ENCODE measurements at regions not wholly inside any gene's neighbourhood (a gene's known extent, or its start where the extent isn't known, plus 50 kb on each side); places are given as distances from the start of the nearest gene placed in this dataset.

DNA sequence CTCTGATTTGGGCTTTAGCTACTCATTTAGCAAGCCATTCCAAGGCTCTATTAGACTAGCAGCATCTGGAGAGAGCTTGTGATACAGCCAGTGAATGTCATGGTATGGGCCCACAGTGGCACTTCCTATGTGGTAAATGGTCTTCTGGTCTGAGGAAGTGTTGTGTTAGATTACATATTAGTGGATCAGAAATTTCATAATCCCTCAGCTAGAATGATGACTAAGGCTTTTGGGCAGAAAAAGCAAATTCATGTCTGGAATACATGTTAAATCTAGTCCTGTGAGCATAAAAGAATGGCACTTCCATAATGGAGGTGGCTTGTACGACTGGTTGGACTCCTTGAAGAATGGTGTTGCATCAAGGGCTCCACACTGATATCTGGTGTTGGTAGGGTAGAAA is 436.8 kb upstream of the CWC22 start:
- DNase-seq = peak; percentile 68

DNA sequence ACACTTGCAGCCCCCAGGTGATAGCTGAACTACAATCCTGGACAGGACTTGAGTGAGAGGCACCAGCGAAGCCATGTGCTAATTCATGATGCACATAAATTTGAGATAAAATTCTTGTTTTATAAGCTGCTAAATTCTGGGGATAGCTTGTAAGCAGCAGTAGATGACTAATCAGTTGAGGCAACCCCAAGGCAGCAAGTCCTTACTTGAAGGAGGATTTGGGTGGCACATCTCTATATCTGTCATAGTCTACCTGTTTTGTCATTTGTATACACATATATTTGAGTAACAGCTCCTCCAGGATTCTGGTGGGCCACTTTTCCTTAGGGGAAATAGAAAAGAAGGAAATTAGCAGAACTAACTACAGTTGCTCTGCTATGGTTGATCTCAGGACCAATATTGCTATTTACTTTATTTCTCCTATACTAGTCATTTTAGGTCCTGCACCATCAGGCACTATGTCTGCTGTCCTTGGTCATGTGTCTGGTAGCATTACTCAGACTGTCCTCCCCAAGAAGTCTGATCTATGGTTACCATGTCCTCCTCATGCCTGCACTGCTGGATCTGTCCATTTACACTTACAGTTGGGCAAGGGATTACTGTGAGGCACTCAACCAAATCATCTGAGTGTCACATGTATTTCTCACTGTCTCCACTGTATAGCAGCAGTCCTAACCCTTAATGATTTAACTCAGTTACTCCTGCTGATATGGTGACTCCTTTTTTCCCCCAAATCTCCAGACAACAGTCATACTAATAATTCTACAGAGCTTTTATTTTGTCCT is 436.0 kb upstream of the CWC22 start:
- peak; percentile 39 for DNase-seq

DNA sequence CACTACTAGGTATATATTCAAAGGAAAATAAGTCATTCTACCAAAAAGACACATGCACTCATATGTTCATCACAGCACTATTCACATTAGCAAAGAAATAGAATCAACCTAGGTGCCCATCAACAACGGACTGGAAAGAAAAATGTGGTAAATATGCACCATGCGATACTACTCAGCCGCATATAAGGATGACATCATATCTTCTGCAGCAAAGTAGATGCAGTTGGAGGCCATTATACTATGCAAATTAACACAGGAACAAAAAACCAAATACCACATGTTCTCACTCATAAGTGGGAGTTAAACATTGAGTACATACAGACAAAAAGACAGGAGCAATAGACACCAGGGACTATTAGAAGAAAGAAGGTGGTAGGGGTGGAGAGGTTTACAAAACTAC is 412.1 kb upstream of the CWC22 start:
- no peak for DNase-seq

- DNase-seq = no peak
These were observed 409.5 kb upstream of the CWC22 start for GRCh38 chr2:180416627-180417026.

- no peak for DNase-seq
These were observed 406.2 kb upstream of the CWC22 start for GRCh38 chr2:180413336-180413735.

DNA sequence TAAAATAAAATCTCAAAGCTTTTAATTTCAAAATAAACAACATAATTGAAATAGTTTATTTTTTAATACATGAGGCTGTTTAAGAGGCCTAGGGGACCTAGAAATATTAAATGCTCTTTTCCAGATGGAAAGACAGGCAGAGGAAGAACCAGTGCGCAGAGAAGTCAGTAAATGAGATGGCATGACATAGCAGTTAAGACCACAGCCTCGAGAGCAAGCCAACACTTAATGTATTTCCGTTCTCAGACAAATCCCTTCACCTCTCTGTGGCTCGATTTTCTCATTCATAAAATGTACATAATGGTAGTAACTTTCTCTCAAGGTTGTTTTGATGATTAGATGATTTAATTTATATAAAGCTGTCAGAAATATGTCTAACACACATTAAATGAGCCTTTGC is 405.1 kb upstream of the CWC22 start:
- DNase-seq = peak; percentile 13

DNA sequence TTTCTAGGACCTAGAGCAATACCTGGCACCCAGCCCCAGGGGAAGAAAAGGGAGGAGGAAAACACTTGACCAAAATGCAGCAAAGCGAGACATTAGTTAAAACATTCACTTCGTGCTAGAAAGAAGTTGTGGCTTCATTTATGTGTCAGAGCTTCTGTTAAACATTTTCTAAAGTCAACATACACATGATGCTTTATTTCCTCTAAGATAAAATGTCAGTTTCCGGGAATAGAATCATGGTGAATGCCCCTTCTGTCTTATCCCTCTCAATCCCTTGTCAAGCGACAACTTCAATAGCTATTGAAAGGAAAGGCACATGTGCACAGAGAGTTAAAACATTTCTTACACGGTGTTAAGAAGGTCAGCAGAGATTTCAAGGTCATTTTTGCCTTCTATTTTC is 404.6 kb upstream of the CWC22 start:
- no peak for DNase-seq

GRCh38 chr2:180406687-180407086 is 399.6 kb upstream of the CWC22 start:
- DNase-seq = no peak

- DNase-seq = no peak
These were observed 398.4 kb upstream of the CWC22 start for GRCh38 chr2:180405520-180405919.

DNA sequence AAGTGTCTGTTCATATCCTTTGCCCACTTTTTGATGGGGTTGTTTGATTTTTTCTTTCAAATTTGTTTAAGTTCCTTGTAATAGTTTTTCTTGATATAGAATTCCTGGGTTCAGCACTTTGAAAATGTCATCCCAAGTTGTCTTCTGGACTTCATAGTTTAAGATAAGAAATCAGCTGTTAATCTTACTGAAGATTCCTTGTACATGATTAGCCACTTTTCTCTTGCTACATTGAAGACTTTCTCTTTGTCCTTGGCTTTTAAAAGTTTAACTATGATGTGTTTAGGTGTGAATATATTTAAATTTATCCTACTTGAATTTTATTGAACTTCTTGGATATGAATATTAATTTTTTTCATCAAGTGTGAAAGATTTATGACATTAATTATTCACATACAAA is 387.2 kb upstream of the CWC22 start:
- peak; percentile 15 for DNase-seq

DNA sequence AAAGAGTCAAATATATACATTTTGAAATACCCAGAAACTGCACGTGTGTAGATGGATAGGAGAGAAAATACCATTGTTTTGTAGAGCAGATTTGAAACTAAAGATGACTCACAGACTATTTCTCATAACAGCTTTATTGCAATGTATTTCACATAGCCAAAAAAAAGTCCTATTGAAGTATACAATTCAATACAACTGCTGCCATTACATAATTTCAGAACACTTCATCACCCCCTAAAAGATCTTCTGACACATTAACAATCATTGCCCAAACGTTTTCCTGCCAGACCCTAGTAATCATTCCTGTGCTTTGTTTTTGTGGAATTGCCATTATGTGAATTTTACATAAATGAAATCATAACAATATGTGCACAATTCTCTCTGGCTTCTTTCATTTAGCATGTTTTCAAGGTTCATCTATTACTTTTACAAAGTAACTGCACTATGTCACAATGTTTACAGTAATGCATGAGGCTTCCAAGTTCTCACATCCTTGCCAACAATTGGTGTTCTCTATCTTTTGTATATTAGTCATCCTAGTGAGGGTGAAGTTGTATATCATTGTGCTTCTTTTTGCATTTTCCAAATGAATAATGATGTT is 378.6 kb upstream of the CWC22 start:
- DNase-seq = no peak

DNA sequence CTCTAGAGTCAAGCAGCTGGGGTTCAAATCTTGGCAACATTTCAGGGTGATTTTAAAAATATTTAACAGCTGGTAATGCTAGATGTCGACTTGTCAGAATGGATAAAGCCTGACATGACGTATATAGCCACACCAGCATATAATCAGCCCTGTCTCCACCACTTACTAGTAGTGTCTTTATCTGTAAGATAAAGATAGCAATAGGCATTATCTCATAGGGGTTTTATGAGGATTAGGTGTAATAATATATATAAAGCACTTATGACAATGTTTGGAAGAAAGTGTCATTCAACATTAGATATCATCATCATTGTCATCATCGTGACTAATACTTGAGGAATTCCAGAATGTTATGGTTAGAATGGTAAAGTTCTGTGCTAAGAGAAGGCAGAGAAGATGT is 369.0 kb upstream of the CWC22 start:
- DNase-seq = no peak

GRCh38 chr2:180374502-180375281 is 367.6 kb upstream of the CWC22 start:
- DNase-seq = no peak

DNA sequence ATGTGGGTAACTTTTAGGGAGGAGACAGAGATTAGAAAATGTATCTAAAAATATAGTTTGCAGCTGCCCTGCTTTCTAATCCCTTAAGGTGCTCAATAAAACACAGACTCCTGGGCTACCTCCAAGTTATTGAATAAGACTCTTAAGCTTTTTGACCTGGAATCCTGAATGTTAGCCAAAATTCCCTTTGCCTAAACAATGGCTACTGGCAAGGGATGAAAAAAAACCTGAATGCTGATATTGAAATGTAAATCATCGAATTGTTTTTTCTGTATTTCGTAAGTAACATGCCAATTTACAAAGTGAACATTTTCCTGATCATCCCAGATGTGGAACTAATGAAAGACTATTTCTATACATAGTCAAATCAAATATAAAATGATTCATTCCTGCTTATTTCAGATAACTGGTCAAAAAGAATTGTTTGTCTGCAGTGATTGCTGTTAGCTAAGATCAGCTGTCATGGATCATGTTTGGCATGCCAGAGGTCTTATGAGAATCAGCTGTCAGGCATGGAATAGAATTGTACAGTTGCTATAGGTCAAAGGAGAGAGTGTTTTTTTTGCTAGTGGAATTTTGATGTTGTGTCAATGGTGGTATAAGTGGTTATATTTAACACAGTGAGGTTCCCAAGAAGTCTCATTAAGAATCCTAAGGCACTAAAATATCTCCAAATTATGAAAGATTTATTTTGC is 363.6 kb upstream of the CWC22 start:
- DNase-seq = no peak

- DNase-seq = no peak
These were observed 361.8 kb upstream of the CWC22 start for GRCh38 chr2:180368881-180369280.

- DNase-seq = no peak
These were observed 360.7 kb upstream of the CWC22 start for GRCh38 chr2:180367815-180368214.

DNA sequence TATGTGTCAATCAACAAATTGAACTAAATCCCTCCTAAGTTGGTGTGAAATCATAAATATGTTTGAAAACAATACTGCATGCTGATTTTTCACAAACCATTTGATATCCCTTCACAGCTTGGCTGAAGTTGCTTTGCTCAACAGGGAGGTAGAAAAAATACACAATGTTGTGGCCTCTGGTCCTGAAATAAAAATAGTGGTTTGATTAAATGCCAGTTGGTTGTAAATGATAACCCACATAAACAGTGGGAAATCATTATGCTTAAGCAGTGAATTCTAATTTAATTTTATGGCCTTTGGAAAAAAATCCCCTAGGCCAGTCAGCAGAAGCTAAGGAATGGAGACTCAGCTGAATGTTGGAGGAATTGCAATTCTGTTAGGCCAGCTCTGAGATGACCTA is 359.4 kb upstream of the CWC22 start:
- no peak for DNase-seq

DNA sequence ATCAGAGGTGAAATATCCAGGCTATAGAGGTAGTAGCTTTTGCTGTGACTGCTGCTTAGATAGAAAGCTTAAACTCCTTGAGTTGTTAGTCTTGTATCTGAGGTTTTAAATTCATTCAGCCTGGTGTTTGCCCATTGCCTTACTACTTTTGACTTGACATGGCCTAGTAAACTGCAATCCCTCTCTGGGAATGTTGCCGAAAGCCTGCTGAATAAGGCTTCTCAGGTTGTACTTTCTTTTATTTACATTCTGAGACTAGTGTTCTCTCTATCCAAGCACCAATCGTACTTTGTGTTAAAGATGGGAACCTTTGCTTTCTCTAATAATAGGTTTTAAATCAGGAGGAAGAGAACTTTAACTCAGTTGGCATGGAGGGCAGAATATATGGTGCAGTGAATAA is 357.6 kb upstream of the CWC22 start:
- no peak for DNase-seq

DNA sequence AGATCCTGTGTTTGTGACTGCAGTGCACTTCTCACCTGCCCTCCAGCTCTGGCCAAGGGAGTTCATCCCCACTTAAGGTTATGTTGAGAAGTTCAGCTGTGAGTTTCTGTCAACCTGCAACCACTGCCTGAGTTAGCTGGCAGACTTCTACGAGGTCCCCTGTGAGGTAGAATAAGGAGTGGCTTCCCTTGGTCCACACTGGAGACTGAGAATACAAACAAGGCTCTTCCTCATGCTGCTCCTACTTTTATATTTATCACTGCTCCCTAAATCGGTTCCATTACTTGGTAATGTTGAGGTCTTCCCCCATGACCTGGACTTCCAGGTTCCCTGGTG is 353.2 kb upstream of the CWC22 start:
- no peak for DNase-seq

DNA sequence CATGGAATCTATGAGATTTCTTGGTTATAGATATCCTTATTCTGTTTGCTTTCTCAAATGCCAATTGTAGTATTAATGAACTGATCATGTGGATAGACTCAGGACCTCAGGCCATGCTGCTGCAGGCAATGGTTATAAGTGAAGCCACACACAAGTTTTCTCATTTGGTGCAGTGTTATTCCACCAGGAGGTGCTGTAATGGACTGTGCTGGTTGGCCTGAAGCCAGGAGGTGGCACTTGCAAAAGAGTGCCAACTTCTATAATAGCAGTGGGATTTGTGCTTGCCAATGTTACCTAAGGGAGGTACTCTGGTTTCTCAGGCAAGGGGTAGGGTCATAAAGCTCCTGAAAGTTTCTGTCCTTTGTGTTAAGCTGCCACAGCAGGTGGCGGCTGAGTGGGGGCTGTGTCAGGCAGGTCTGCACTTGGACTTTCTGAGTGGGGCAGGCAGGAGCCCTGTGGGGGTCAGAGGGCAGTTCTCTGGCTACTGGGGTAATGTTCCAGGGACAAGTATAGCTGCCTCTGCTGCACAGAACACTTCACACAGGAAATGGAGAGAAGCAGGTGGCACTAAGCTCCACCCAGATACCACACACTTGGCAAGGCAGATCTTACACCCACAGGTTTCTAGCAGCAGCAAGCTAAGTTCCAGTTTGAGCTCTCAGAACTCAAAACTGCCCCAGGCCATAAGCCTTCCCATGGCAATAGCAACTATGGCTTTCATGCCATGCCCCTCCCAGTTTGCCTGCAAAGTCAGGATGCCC is 352.6 kb upstream of the CWC22 start:
- no peak for DNase-seq

DNA sequence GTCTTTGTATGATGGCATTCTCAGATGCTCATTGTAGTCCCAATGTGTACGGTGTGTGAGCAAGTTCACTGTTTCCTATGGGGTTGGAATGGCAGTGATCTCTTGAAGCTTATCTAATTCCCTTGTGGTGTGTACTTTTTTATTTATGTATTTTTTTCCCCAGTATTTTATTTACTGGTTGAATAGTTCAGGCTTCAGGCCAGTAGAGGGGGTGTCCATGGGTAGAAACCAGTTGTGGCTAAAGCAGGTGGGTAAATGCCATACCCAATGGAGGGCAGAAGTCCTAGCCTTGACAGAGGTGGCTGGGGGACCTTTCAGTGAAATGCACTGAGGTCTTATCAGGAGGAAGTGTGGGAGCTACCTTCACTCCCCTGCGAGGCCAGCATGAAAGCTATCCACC is 351.4 kb upstream of the CWC22 start:
- no peak for DNase-seq

- no peak for DNase-seq
These were observed 349.6 kb upstream of the CWC22 start for GRCh38 chr2:180356676-180357075.

DNA sequence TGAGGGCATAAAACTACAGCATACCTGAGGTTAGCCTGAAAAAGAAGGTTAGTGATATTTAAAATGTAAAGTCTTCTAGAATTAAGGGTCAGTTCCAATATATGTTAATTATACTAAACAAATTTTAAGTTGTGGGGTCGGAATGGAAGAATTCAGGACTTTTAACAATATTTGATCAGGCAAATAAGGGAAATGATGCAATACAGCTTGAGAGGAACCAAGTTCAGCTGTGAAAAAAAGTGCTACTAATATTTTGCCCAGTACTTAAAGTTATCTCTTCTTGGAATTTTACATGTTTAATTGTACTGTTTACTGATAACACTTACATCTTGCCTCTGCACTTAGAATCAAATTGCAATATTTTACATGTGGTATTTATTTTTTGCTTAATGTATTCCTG is 345.5 kb upstream of the CWC22 start:
- DNase-seq = peak; percentile 32

Measured in OCI-M1 (cell line).